MM.1S (cell line): ENCODE measurements at regions not wholly inside any gene's neighbourhood (a gene's known extent, or its start where the extent isn't known, plus 50 kb on each side); places are given as distances from the start of the nearest gene placed in this dataset.

Source experiments
- DNase-seq: peaks from one replicate; pipeline ENCODE4 v3.0.0-alpha.2; 2015
- H2AFZ ChIP-seq: fragments of 300-600 bp; sonication (generic); 2 replicates; pipeline ENCODE4 v1.6.0; 2016; ENCODE audit warnings: antibody characterized with exemption, low read length
- H3F3A ChIP-seq: fragments of 300-600 bp; sonication (generic); 2 replicates; pipeline ENCODE4 v1.6.1; 2016; ENCODE audit warnings: mild to moderate bottlenecking, antibody characterized with exemption, low read length, moderate library complexity, mixed read lengths; ENCODE audit not compliant: insufficient read depth
- H3K27ac ChIP-seq: fragments of 300-600 bp; sonication (generic); 2 replicates; pipeline ENCODE4 v1.5.1; 2016; ENCODE audit warnings: mild to moderate bottlenecking, low read length
- H3K27me3 ChIP-seq: fragments of 300-600 bp; sonication (generic); replicated peaks from 2 replicates; pipeline ENCODE4 v1.6.0; 2016; ENCODE audit warnings: low read length; ENCODE audit not compliant: insufficient read depth
- H3K36me3 ChIP-seq: fragments of 300-600 bp; sonication (generic); replicated peaks from 2 replicates; pipeline ENCODE4 v1.6.1; 2016; ENCODE audit warnings: mild to moderate bottlenecking, low read length, mixed read lengths; ENCODE audit not compliant: insufficient read depth
- H3K4me1 ChIP-seq: fragments of 300-600 bp; sonication (generic); 2 replicates; pipeline ENCODE4 v1.6.1; 2016; ENCODE audit warnings: low read length, mixed read lengths
- H3K4me2 ChIP-seq: fragments of 300-600 bp; sonication (generic); 2 replicates; pipeline ENCODE4 v1.6.0; 2016; ENCODE audit warnings: low read depth, low read length
- H3K4me3 ChIP-seq: fragments of 300-600 bp; sonication (generic); 2 replicates; pipeline ENCODE4 v1.5.1; 2016; ENCODE audit warnings: low read length, mixed read lengths
- H3K79me2 ChIP-seq: fragments of 300-600 bp; sonication (generic); 2 replicates; pipeline ENCODE4 v1.6.1; 2016; ENCODE audit warnings: mixed run types, low read length, mixed read lengths
- H3K9ac ChIP-seq: fragments of 300-600 bp; sonication (generic); 2 replicates; pipeline ENCODE4 v1.6.1; 2016; ENCODE audit warnings: low read length, mixed read lengths
- H3K9me2 ChIP-seq: fragments of 300-600 bp; sonication (generic); replicated peaks from 2 replicates; pipeline ENCODE4 v1.6.1; 2016; ENCODE audit warnings: mild to moderate bottlenecking, low read length, mixed read lengths; ENCODE audit not compliant: insufficient read depth
- H3K9me3 ChIP-seq: fragments of 300-600 bp; sonication (generic); replicated peaks from 2 replicates; pipeline ENCODE4 v1.6.1; 2016; ENCODE audit warnings: mild to moderate bottlenecking, low read length, mixed read lengths; ENCODE audit not compliant: insufficient read depth
- H4K20me1 ChIP-seq: fragments of 300-600 bp; sonication (generic); 2 replicates; pipeline ENCODE4 v1.6.1; 2016; ENCODE audit warnings: mild to moderate bottlenecking, low read length, moderate library complexity, mixed read lengths; ENCODE audit not compliant: insufficient read depth
- CTCF ChIP-seq: fragments of 300-600 bp; sonication (generic); IDR thresholded peaks from 2 replicates; pipeline ENCODE4 v1.5.1; 2016; ENCODE audit warnings: antibody characterized with exemption, low read length, mixed read lengths
- EZH2 ChIP-seq: fragments of 300-600 bp; sonication (generic); optimal IDR thresholded peaks from 2 replicates; pipeline ENCODE3; 2017; ENCODE audit warnings: low read depth, mild to moderate bottlenecking, antibody characterized with exemption, low read length, mixed read lengths
- EZH2phosphoT487 ChIP-seq: fragments of 300-600 bp; sonication (generic); IDR thresholded peaks from 2 replicates; pipeline ENCODE4 v1.6.1; 2018; ENCODE audit warnings: antibody characterized with exemption, low read length

GRCh38 chr2:215773728-215774127 is 239.6 kb downstream of the MREG start:
- Histone ChIP-seq H3K4me1 (no peaks in the 10 kb centered on the region), H3K4me3 (no peak overlapping the region), H3K79me2 (no peaks in the 10 kb centered on the region), H3K9ac (no peak overlapping the region), H3K27me3 (no peaks in the 10 kb centered on the region), H2AFZ (no peak overlapping the region), H3K9me3 (no peaks in the 10 kb centered on the region), H3K9me2 (no peaks in the 10 kb centered on the region), H4K20me1 (no peaks in the 10 kb centered on the region), H3K4me2 (no peak overlapping the region), H3F3A (no peaks in the 10 kb centered on the region), H3K36me3 (no peaks in the 10 kb centered on the region), H3K27ac (no peak overlapping the region)
- TF ChIP-seq EZH2 (no peak), EZH2phosphoT487 (no peak), CTCF (no peak)
- no peak for DNase-seq

- no peak overlapping the region for H3K9ac ChIP-seq
- H3K9me3 ChIP-seq, result no peaks in the 10 kb centered on the region
- no peaks in the 10 kb centered on the region for H3K79me2 ChIP-seq
- H3K36me3 ChIP-seq, result no peaks in the 10 kb centered on the region
- no peak overlapping the region for H3K4me2 ChIP-seq
- no peaks in the 10 kb centered on the region for H3K4me1 ChIP-seq
- no peaks in the 10 kb centered on the region for H4K20me1 ChIP-seq
- DNase-seq, result no peak
- no peak overlapping the region for H3K27ac ChIP-seq
- no peak overlapping the region for H3K4me3 ChIP-seq
- no peak overlapping the region for H2AFZ ChIP-seq
- no peak for TF ChIP-seq EZH2
- no peak for TF ChIP-seq EZH2phosphoT487
- no peak for TF ChIP-seq CTCF
- no peaks in the 10 kb centered on the region for H3F3A ChIP-seq
- H3K27me3 ChIP-seq, result no peaks in the 10 kb centered on the region
- no peaks in the 10 kb centered on the region for H3K9me2 ChIP-seq
Observed at GRCh38 chr2:215772634-215773563, 240.5 kb downstream of the MREG start.

- no peak overlapping the region for H2AFZ ChIP-seq
- no peaks in the 10 kb centered on the region for H3K9me2 ChIP-seq
- no peak overlapping the region for H3K27ac ChIP-seq
- no peaks in the 10 kb centered on the region for H3K36me3 ChIP-seq
- no peak overlapping the region for H3K9ac ChIP-seq
- H3K9me3 ChIP-seq, result no peaks in the 10 kb centered on the region
- H3K27me3 ChIP-seq, result no peaks in the 10 kb centered on the region
- no peak overlapping the region for H3K4me3 ChIP-seq
- TF ChIP-seq EZH2phosphoT487 (no peak), EZH2 (no peak), CTCF (no peak)
- no peaks in the 10 kb centered on the region for H3K4me1 ChIP-seq
- no peak for DNase-seq
- H3K79me2 ChIP-seq, result no peaks in the 10 kb centered on the region
- H3F3A ChIP-seq, result no peaks in the 10 kb centered on the region
- H4K20me1 ChIP-seq, result no peaks in the 10 kb centered on the region
- H3K4me2 ChIP-seq, result no peak overlapping the region
Observed at GRCh38 chr2:215772003-215772402, 241.3 kb downstream of the MREG start.
